ENCODE measurements at regions not wholly inside any gene's neighbourhood (a gene's known extent, or its start where the extent isn't known, plus 50 kb on each side); places are given as distances from the start of the nearest gene placed in this dataset.

DNA sequence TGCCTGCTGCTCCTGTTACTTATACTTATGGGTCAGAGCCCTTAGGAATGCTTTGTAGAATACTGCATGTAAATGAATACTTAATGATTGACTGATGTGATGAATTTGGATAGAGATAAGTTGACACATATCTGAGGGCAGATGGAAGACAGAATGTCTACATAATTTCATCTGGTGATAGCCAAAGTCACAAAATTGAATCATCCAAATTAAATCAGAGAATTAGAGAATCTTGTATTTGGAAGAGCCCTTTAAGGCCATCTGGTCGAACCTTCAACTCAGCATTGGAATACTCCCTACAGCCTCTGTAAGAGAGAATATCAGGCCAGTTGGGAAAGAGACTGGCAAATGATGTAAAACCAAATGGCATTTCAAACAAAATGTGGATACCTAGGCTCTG is 944.8 kb downstream of the RPA4 start:
- DNase-seq: no peak
- H3K36me3 ChIP-seq (ENCODE audit: control insufficient read depth, insufficient read depth, low read length): no peaks in the 10 kb centered on the region
- H3K4me3 ChIP-seq (ENCODE audit: low read length): no peak overlapping the region
- H3K27ac ChIP-seq (ENCODE audit: low read length): no peak overlapping the region
- no peaks in the 10 kb centered on the region for H3K4me1 ChIP-seq (ENCODE audit: control insufficient read depth, insufficient read depth, low read length)
- peaks cover 2% of the 10 kb centered on the region for H3K27me3 ChIP-seq (ENCODE audit: control insufficient read depth, insufficient read depth, low read length)
- WGBS (ENCODE audit: insufficient coverage): no CpG with 5 or more reads among the region's 1 CpG
- H3K9me3 ChIP-seq (replicated peaks; ENCODE audit: control insufficient read depth, low read depth, low read length): no peaks in the 10 kb centered on the region

DNA sequence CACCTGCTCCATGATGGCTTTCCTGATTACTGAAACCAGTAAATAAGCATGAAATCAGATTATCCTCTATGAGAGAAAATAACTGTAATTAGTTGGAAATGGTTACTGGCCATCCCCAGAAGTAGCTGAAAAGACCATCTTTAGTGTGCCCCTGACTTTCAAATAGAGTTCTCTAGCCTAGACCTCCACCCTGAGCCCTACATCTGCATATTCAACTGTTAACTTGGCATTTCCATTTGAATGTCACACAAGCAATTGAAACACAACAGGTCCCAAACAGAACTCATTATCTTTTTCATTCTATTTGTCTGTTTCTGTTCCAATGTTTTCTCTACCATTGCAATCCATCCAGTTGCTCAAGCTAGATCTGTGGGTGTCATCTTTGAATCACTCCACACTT is 952.3 kb downstream of the RPA4 start:
- Histone ChIP-seq H3K4me3 (ENCODE audit: low read length) (no peak overlapping the region), H3K9me3 (replicated peaks; ENCODE audit: control insufficient read depth, low read depth, low read length) (no peaks in the 10 kb centered on the region), H3K27ac (ENCODE audit: low read length) (no peak overlapping the region), H3K27me3 (ENCODE audit: control insufficient read depth, insufficient read depth, low read length) (peaks cover 5% of the 10 kb centered on the region), H3K36me3 (ENCODE audit: control insufficient read depth, insufficient read depth, low read length) (no peaks in the 10 kb centered on the region), H3K4me1 (ENCODE audit: control insufficient read depth, insufficient read depth, low read length) (no peaks in the 10 kb centered on the region)
- no peak for DNase-seq

DNA sequence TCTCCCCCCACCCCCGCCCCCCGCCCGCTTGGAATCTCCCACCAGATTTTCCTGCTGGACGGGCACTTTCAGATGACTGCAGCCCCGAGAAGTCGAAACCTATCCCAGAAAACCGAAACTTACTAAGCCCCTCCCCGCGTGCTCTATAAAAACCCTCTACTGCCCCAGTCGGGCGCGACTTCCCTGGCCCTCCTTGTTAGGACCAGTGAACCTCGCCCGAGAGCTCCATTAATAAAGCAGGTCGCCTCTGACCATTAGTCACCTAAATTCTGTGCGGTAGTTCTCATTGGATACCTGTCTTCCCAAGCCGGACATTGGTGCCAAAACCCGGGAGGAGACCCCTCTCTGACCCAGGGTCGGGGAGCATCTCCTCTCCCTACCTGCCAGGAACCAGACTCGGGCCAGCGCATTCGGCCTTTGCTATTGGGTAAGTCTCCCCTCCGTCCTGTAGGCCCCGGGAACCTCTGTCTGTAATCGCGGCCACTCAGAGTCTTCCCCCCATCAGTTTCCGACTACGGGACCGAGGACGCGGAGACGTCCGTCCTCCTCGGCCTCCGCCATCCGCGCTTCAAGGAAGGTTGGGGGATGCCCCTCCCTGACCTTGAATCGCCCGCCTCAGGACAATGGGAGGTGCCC is 958.0 kb downstream of the RPA4 start:
- 95% methylated on average over 32 of the region's 39 CpGs for WGBS (ENCODE audit: insufficient coverage)
- H3K9me3 ChIP-seq (replicated peaks; ENCODE audit: control insufficient read depth, low read depth, low read length): peaks cover 35% of the 10 kb centered on the region
- H3K27ac ChIP-seq (ENCODE audit: low read length): no peak overlapping the region
- no peak for DNase-seq
- H3K36me3 ChIP-seq (ENCODE audit: control insufficient read depth, insufficient read depth, low read length): no peaks in the 10 kb centered on the region
- peaks cover 2% of the 10 kb centered on the region for H3K27me3 ChIP-seq (ENCODE audit: control insufficient read depth, insufficient read depth, low read length)
- no peaks in the 10 kb centered on the region for H3K4me1 ChIP-seq (ENCODE audit: control insufficient read depth, insufficient read depth, low read length)
- no peak overlapping the region for H3K4me3 ChIP-seq (ENCODE audit: low read length)

DNA sequence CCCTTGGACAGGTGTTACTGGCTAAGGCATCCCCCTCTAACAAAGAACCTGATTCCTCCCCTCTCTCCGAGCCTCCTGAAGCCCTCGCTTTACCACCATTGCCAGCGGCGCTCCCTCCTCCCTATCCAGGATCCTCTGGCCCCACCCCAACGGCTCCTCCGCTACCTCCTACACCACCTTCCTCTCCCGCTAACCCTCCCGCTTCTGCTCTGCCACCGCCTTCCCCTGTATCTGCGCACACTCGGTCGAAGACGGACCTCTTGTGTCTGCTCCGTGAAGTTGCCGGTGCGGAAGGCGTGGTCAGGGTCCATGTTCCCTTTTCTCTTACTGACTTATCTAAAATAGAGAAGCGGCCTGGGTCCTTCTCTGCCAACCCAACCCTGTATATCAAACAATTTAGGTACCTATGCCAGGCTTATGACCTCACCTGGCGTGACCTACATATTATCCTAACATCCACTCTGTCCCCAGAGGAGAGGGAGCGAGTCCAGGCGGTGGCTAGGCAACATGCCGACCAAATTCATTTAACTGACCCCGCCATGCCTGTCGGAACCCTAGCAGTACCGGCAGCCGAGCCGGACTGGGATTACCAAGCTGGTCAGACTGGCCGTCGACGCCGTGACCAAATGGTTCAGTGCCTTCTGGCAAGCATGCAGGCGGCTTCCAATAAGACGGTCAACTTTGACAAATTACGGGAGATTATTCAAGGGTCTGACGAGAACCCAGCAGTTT is 958.9 kb downstream of the RPA4 start:
- Histone ChIP-seq H3K27ac (ENCODE audit: low read length) (no peak overlapping the region), H3K4me3 (ENCODE audit: low read length) (no peak overlapping the region), H3K36me3 (ENCODE audit: control insufficient read depth, insufficient read depth, low read length) (no peaks in the 10 kb centered on the region), H3K4me1 (ENCODE audit: control insufficient read depth, insufficient read depth, low read length) (no peaks in the 10 kb centered on the region), H3K27me3 (ENCODE audit: control insufficient read depth, insufficient read depth, low read length) (peaks cover 2% of the 10 kb centered on the region), H3K9me3 (replicated peaks; ENCODE audit: control insufficient read depth, low read depth, low read length) (peaks cover 40% of the 10 kb centered on the region)
- no peak for DNase-seq
- 96% methylated on average over 35 of the region's 35 CpGs for WGBS (ENCODE audit: insufficient coverage)

DNA sequence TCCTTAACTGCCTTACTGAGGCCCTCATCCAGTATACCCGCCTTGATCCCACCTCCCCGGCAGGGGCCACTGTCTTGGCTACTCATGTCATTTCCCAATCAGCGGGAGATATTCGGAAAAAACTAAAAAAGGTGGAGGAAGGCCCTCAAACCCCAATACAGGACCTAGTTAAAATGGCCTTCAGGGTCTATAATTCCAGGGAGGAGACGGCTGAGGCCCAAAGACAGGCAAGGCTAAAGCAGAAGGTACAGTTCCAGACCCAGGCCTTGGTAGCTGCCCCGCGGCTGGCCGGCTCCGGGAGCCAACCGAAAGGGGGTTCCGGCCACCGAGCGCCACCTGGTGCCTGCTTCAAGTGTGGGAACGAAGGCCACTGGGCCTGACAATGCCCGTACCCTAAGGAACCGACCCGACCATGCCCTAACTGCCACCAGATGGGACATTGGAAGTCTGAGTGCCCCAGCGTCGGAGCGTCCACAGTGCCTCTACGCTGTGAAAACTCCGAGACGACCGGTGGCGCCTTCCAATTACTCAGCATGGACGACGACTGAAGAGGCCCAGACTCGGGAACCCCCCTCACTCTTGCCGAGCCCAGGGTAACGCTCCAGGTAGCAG is 959.6 kb downstream of the RPA4 start:
- Histone ChIP-seq H3K9me3 (replicated peaks; ENCODE audit: control insufficient read depth, low read depth, low read length) (peaks cover 41% of the 10 kb centered on the region), H3K27ac (ENCODE audit: low read length) (no peak overlapping the region), H3K4me3 (ENCODE audit: low read length) (no peak overlapping the region), H3K36me3 (ENCODE audit: control insufficient read depth, insufficient read depth, low read length) (no peaks in the 10 kb centered on the region), H3K4me1 (ENCODE audit: control insufficient read depth, insufficient read depth, low read length) (no peaks in the 10 kb centered on the region), H3K27me3 (ENCODE audit: control insufficient read depth, insufficient read depth, low read length) (peaks cover 2% of the 10 kb centered on the region)
- DNase-seq: no peak
- WGBS (ENCODE audit: insufficient coverage): 95% methylated on average over 27 of the region's 30 CpGs

DNA sequence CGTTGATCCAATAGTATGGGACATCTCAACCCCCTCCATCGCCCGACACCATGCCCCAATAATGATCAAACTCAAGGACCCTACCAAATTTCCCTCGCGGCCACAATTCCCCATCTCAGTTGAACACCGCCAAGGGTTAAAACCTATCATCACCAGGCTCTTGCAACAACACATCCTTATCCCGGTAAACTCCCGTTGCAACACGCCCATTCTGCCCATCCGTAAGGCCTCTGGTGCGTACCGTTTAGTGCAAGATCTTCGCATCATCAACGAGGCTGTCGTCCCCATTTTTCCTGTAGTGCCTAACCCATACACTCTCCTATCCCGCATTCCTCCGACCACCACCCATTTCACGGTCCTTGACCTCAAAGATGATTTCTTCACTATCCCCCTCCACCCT is 960.5 kb downstream of the RPA4 start:
- no peak overlapping the region for H3K4me3 ChIP-seq (ENCODE audit: low read length)
- H3K9me3 ChIP-seq (replicated peaks; ENCODE audit: control insufficient read depth, low read depth, low read length): peaks cover 46% of the 10 kb centered on the region
- DNase-seq: no peak
- H3K4me1 ChIP-seq (ENCODE audit: control insufficient read depth, insufficient read depth, low read length): no peaks in the 10 kb centered on the region
- WGBS (ENCODE audit: insufficient coverage): 96% methylated on average over 18 of the region's 18 CpGs
- H3K27me3 ChIP-seq (ENCODE audit: control insufficient read depth, insufficient read depth, low read length): peaks cover 2% of the 10 kb centered on the region
- no peaks in the 10 kb centered on the region for H3K36me3 ChIP-seq (ENCODE audit: control insufficient read depth, insufficient read depth, low read length)
- H3K27ac ChIP-seq (ENCODE audit: low read length): no peak overlapping the region

DNA sequence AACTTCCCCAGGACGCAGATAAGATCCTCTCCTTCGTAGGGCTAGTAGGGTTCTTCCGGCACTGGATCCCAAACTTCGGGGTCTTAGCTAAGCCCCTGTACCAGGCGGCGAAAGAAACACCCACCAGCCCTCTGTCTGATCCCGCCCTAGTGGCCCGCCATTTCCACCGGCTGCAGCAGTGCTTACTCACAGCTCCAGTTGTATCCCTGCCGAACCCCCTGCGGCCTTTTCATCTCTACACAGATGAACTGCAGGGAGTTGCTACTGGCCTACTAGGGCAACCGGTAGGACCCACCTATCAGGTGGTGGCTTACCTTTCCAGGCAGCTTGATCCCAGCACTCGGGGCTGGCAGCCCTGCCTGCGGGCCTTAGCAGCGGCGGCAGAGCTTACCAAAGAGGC is 961.2 kb downstream of the RPA4 start:
- no peak for DNase-seq
- Histone ChIP-seq H3K4me1 (ENCODE audit: control insufficient read depth, insufficient read depth, low read length) (no peaks in the 10 kb centered on the region), H3K4me3 (ENCODE audit: low read length) (no peak overlapping the region), H3K27me3 (ENCODE audit: control insufficient read depth, insufficient read depth, low read length) (peaks cover 2% of the 10 kb centered on the region), H3K27ac (ENCODE audit: low read length) (no peak overlapping the region), H3K36me3 (ENCODE audit: control insufficient read depth, insufficient read depth, low read length) (no peaks in the 10 kb centered on the region), H3K9me3 (replicated peaks; ENCODE audit: control insufficient read depth, low read depth, low read length) (peaks cover 46% of the 10 kb centered on the region)
- 96% methylated on average over 15 of the region's 16 CpGs for WGBS (ENCODE audit: insufficient coverage)

DNA sequence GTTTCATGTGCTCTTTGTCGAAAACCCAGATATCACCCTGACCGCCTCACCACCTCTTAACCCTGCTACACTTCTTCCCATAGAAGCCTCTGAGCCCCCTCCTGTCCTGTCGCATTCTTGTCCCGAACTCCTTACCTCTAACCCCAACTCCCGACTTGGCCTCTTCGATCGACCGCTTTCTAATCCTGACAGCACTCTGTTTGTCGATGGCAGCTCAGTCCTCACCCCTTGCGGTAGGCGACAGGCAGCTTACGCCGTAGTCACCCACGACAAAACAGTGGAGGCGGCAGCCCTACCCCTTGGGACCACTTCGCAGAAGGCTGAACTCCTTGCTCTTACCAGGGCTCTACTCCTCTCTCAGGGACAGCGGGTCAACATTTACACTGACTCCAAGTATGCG is 961.7 kb downstream of the RPA4 start:
- H3K27me3 ChIP-seq (ENCODE audit: control insufficient read depth, insufficient read depth, low read length): peaks cover 2% of the 10 kb centered on the region
- WGBS (ENCODE audit: insufficient coverage): 98% methylated on average over 18 of the region's 18 CpGs
- no peak overlapping the region for H3K4me3 ChIP-seq (ENCODE audit: low read length)
- H3K36me3 ChIP-seq (ENCODE audit: control insufficient read depth, insufficient read depth, low read length): no peaks in the 10 kb centered on the region
- H3K4me1 ChIP-seq (ENCODE audit: control insufficient read depth, insufficient read depth, low read length): no peaks in the 10 kb centered on the region
- no peak for DNase-seq
- no peak overlapping the region for H3K27ac ChIP-seq (ENCODE audit: low read length)
- peaks cover 46% of the 10 kb centered on the region for H3K9me3 ChIP-seq (replicated peaks; ENCODE audit: control insufficient read depth, low read depth, low read length)

DNA sequence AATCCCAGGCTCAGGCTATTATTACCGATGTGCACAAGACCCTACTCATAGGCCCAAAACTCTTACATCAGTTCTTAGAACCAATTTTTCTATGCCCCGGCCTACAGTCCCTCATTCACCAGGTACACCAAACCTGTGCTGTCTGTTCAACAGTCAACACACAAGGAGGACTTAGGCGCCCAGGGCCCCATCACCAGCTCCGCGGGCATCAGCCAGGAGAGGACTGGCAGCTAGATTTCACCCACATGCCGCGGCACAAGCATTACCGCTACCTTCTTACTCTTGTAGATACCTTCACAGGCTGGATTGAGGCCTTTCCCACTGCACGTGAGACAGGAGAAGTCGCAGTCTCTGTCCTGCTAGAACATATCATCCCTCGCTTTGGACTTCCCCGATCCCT is 962.5 kb downstream of the RPA4 start:
- Histone ChIP-seq H3K36me3 (ENCODE audit: control insufficient read depth, insufficient read depth, low read length) (no peaks in the 10 kb centered on the region), H3K27ac (ENCODE audit: low read length) (no peak overlapping the region), H3K4me3 (ENCODE audit: low read length) (no peak overlapping the region), H3K27me3 (ENCODE audit: control insufficient read depth, insufficient read depth, low read length) (peaks cover 2% of the 10 kb centered on the region), H3K4me1 (ENCODE audit: control insufficient read depth, insufficient read depth, low read length) (no peaks in the 10 kb centered on the region), H3K9me3 (replicated peaks; ENCODE audit: control insufficient read depth, low read depth, low read length) (peaks cover 46% of the 10 kb centered on the region)
- DNase-seq: no peak
- 96% methylated on average over 12 of the region's 12 CpGs for WGBS (ENCODE audit: insufficient coverage)

DNA sequence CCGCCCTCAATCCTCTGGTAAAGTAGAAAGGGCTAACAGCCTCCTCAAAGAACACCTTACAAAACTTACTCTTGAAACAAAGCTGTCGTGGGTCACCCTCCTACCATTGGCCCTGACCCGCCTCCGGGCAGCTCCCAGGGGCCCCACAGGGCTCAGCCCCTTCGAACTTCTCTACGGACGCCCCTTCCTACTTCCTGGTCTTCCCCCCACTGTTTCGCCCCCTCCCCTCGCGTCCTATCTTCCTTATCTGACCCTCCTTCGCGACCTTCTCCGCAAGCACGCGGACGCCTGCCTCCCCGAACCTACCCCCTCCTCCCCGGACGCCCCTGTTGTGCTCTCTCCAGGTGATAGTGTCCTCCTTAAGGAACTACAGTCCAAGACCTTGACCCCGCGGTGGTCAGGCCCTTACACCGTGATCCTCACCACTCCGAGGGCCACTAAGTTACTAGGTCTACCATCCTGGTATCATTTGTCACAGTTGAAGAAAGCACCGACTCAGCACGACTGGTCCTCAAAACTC is 963.1 kb downstream of the RPA4 start:
- no peaks in the 10 kb centered on the region for H3K4me1 ChIP-seq (ENCODE audit: control insufficient read depth, insufficient read depth, low read length)
- no peak for DNase-seq
- peaks cover 2% of the 10 kb centered on the region for H3K27me3 ChIP-seq (ENCODE audit: control insufficient read depth, insufficient read depth, low read length)
- H3K27ac ChIP-seq (ENCODE audit: low read length): no peak overlapping the region
- H3K4me3 ChIP-seq (ENCODE audit: low read length): no peak overlapping the region
- no peaks in the 10 kb centered on the region for H3K36me3 ChIP-seq (ENCODE audit: control insufficient read depth, insufficient read depth, low read length)
- WGBS (ENCODE audit: insufficient coverage): 95% methylated on average over 25 of the region's 25 CpGs
- peaks cover 46% of the 10 kb centered on the region for H3K9me3 ChIP-seq (replicated peaks; ENCODE audit: control insufficient read depth, low read depth, low read length)

All from muscle of leg (tissue), 3 donors.